ENCODE measurements at regions not wholly inside any gene's neighbourhood (a gene's known extent, or its start where the extent isn't known, plus 50 kb on each side); places are given as distances from the start of the nearest gene placed in this dataset.

DNA sequence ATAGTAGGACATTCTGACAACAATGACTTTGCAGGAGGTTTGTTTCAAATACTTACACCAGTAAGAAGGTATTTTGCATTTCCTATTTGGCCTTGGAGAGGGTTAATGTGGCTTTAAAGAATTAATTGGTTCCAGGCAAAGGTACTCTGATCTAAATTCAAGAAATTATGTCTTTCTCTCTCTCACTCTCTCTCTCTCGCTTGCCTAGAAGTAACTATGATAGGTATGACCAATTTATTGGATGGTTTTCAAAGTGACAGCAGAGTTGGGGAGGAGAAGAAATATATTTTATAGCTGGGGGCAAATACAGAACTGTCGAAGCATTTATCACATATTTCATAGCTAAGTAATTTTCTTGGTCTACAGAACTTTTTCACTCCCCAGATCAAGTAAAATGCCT, 116.0 kb downstream of the ATP6V1G3 start:
- TF ChIP-seq EZH2 (IDR thresholded peaks at IDR 0.05; ENCODE audit: low read depth), result no peak
- TF ChIP-seq, protein P1, sequence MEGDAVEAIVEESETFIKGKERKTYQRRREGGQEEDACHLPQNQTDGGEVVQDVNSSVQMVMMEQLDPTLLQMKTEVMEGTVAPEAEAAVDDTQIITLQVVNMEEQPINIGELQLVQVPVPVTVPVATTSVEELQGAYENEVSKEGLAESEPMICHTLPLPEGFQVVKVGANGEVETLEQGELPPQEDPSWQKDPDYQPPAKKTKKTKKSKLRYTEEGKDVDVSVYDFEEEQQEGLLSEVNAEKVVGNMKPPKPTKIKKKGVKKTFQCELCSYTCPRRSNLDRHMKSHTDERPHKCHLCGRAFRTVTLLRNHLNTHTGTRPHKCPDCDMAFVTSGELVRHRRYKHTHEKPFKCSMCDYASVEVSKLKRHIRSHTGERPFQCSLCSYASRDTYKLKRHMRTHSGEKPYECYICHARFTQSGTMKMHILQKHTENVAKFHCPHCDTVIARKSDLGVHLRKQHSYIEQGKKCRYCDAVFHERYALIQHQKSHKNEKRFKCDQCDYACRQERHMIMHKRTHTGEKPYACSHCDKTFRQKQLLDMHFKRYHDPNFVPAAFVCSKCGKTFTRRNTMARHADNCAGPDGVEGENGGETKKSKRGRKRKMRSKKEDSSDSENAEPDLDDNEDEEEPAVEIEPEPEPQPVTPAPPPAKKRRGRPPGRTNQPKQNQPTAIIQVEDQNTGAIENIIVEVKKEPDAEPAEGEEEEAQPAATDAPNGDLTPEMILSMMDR (conservative IDR thresholded peaks at IDR 0.05), result no peak
